ENCODE measurements at regions not wholly inside any gene's neighbourhood (a gene's known extent, or its start where the extent isn't known, plus 50 kb on each side); places are given as distances from the start of the nearest gene placed in this dataset.

DNA sequence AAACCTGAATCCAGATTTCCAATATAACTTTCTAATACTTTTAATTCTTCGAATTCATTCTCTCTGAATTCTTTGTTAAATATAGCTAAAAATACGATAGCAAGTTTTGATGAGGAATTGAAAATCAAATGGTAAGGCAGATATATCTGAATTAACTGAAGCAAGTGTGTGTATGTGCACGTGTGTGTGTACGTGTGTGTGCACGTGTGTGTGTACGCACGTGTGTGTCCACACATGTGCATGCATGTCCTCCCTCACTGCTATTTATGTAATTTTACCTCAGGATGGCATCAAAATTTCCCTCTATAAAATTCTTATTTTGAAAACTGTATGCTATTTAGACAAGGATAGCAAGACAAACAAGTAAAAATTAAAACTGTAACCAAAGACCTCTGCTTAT, 961.3 kb upstream of the CNTN5 start:
- Mint-ChIP-seq H3K36me3 (ENCODE audit: insufficient read depth in 1 of 3, low read depth in 3 of 3) (no peaks in the 10 kb centered on the region), H3K9me3 (no peaks in the 10 kb centered on the region), H3K27me3 (ENCODE audit: low read depth) (no peaks in the 10 kb centered on the region), H3K4me3 (no peak overlapping the region), H3K27ac (no peak overlapping the region), H3K4me1 (no peaks in the 10 kb centered on the region; a peak in 1 of 4 replicates)
- Histone ChIP-seq H4K20me1 (ENCODE audit: control insufficient read depth, insufficient read depth, insufficient read length) (no peaks in the 10 kb centered on the region), H3K79me1 (ENCODE audit: insufficient read depth, low read depth, low read length, poor library complexity, severe bottlenecking) (no peaks in the 10 kb centered on the region), H3K18ac (ENCODE audit: insufficient read length, low read depth, low read length) (no peak overlapping the region), H3K4me1 (ENCODE audit: insufficient read depth, low read length) (no peaks in the 10 kb centered on the region), H4K8ac (replicated peaks; ENCODE audit: insufficient read length, low read depth, low read length) (no peak overlapping the region), H2BK5ac (ENCODE audit: insufficient read length, low read length) (no peak overlapping the region), H4K91ac (ENCODE audit: insufficient read length, low read depth, low read length) (no peak overlapping the region), H2BK15ac (ENCODE audit: low read depth, low read length) (no peak overlapping the region), H2BK12ac (ENCODE audit: insufficient read length, low read depth, low read length) (no peak overlapping the region), H3K27ac (ENCODE audit: insufficient read length, low read depth, low read length) (no peak overlapping the region), H4K5ac (ENCODE audit: insufficient read length, low read depth, low read length) (no peak overlapping the region), H2BK120ac (ENCODE audit: low read depth, low read length, poor library complexity, severe bottlenecking) (no peak overlapping the region), H2AK5ac (ENCODE audit: insufficient read length, low read length) (no peak overlapping the region), H3T11ph (ENCODE audit: low read length) (no peak overlapping the region), H2BK20ac (ENCODE audit: low read depth, low read length, poor library complexity, severe bottlenecking) (no peak overlapping the region), H3K14ac (ENCODE audit: insufficient read depth, low read length) (no peak overlapping the region), H3K27me3 (ENCODE audit: insufficient read depth, low read length) (no peaks in the 10 kb centered on the region), H3K4me2 (ENCODE audit: insufficient read depth, insufficient read length, low read length) (no peak overlapping the region), H2AFZ (ENCODE audit: low read length) (no peak overlapping the region), H3K4ac (ENCODE audit: low read depth, low read length) (no peak overlapping the region), H3K79me2 (ENCODE audit: insufficient read depth, low read length) (no peaks in the 10 kb centered on the region), H3K9ac (ENCODE audit: extremely low read depth, insufficient read length, low read length) (no peak overlapping the region), H3K56ac (ENCODE audit: insufficient read length, low read depth, low read length) (no peak overlapping the region), H3K23ac (ENCODE audit: insufficient read length, low read depth, low read length) (no peak overlapping the region), H3K9me3 (ENCODE audit: control insufficient read depth, low read depth, low read length) (no peaks in the 10 kb centered on the region), H3K23me2 (ENCODE audit: insufficient read length, low read depth, low read length, poor library complexity, severe bottlenecking) (no peaks in the 10 kb centered on the region)
- WGBS (ENCODE audit: extremely low coverage, insufficient read length, low lambda C conversion rate), result no CpG with 5 or more reads among the region's 7 CpGs
- DNase-seq, result no peak
- TF ChIP-seq, protein P1, sequence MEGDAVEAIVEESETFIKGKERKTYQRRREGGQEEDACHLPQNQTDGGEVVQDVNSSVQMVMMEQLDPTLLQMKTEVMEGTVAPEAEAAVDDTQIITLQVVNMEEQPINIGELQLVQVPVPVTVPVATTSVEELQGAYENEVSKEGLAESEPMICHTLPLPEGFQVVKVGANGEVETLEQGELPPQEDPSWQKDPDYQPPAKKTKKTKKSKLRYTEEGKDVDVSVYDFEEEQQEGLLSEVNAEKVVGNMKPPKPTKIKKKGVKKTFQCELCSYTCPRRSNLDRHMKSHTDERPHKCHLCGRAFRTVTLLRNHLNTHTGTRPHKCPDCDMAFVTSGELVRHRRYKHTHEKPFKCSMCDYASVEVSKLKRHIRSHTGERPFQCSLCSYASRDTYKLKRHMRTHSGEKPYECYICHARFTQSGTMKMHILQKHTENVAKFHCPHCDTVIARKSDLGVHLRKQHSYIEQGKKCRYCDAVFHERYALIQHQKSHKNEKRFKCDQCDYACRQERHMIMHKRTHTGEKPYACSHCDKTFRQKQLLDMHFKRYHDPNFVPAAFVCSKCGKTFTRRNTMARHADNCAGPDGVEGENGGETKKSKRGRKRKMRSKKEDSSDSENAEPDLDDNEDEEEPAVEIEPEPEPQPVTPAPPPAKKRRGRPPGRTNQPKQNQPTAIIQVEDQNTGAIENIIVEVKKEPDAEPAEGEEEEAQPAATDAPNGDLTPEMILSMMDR (conservative IDR thresholded peaks at IDR 0.05), result no peak
